ENCODE measurements at regions not wholly inside any gene's neighbourhood (a gene's known extent, or its start where the extent isn't known, plus 50 kb on each side); places are given as distances from the start of the nearest gene placed in this dataset.
"Not testable (repeated sequence)": the region's sequence is repeated elsewhere in the genome, so short reads cannot be mapped to it uniquely, and the experiment has no call there.

- no peak for DNase-seq
These were observed 61.5 kb downstream of the RPUSD4 start for GRCh38 chr11:126149759-126150625.

DNA sequence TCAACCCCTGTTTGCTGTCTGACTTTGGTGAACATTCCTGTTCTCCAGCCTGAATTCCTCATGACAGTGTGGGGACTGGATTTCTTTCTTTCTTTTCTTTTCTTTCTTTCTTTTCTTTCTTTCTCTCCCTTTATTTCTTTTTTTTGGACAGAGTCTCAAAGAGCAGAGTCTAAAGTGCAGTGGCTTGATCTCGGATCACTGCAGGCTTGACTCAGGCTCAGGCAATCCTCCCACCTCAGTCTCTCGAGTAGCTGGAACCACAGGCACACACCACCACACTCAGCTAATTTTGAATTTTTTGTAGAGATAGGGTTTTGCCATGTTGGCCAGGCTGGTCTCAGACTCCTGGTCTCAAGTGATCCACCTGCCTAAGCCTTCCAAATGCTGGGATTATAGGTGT lies 63.1 kb downstream of the RPUSD4 start:
- no peak for DNase-seq

- DNase-seq, result no peak
These were observed 64.0 kb downstream of the RPUSD4 start for GRCh38 chr11:126147208-126148111.

DNA sequence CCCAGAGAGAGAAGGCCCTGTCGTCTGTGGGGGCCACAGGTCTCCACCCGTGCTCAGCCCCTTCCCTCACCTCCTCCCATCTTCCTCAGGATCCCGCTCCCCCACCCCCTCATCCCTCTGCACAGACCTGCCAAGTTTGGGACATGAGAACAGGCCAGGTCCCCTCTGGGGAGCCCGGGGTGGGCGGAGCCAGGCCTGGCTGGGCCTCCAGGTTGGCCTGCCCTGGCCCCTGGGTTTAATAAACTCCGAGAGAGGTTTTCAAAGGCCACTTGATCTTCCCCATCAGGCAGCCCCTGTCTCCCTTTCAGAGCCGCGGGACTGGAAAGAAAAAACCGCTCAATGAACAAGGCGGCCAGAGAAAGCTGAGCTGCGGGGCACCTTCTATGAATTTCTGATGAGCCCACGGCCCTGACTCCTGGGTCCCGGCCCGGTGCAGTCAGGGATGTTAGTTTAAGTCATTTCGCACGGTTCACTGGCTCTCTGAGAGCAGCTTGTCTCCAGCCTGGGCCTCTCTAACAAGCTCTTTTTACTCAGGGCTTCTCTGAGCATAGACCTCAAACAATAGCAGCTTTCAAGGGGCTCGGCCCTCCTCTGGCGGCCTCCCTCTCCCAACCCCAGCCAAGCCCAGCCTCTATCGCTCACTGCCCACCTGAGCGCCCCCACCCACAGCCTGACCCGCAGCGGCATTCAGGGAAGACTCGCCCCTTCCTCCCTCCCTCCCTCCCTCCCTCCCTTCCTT lies 64.8 kb downstream of the RPUSD4 start:
- DNase-seq, result peak; percentile 39

DNA sequence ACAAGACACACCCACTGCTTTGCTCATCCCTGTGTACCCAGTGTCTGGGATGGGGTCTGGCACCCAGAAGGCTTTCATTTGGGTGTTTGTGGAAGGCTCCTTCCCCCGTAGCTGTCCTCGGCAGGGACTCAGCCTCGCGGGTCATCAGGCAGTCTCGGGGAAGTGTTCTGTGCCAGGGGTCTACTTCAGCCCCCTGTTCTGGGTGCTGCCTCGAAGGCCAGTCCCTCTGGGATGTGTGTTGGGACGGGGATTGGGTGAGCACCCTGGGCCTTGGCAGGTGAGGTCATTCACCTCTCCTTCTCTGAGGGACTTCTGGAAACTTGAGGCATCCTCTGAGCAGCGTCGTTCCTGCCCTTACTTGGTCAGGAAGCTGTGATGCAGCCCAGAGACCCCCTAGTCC lies 65.5 kb downstream of the RPUSD4 start:
- no peak for DNase-seq

GRCh38 chr11:126143491-126143890 lies 68.0 kb downstream of the RPUSD4 start:
- not testable (repeated sequence) for DNase-seq

DNA sequence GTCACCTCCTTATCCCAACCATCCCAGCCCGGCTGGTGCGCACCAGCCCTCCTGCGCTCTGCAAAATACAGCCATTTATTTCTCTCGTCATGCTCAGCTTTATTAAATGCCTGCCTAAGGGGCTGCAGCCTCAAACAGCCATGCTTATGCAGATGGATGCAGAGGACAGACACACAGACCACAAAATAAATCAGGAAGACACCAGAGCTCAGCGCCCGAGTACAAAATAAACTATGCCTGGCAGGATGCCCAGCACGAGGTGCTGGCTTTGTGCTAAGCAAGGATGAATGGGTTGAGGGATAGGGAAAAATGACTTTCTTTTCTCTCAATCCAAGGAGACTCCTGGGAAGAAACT lies 70.5 kb downstream of the RPUSD4 start:
- no peak for DNase-seq

- no peak for DNase-seq
These were observed 71.1 kb downstream of the RPUSD4 start for GRCh38 chr11:126140201-126140925.

GRCh38 chr11:126139111-126140091 lies 72.0 kb downstream of the RPUSD4 start:
- DNase-seq, result no peak

- no peak for DNase-seq
These were observed 72.8 kb downstream of the RPUSD4 start for GRCh38 chr11:126138636-126139035.

DNA sequence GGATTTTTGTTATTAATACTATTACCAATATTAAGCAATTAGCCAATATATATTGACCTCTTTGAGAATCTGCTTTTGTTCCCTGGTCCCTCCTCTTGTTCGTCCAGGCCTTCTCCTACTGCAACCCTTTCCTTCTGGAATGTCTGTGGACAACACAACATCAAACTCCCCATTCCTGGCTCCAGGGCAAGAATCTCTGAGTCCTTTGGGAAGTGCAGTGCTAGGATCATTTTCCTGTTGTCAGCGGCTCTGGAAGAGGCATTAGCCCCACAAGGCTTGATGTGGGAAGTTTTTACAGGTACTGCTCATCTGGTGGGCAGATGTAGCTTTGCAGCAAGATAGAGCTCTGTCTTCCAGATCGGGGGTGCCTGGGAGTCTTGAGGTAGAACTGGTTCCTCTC lies 74.3 kb downstream of the RPUSD4 start:
- no peak for DNase-seq

DNA sequence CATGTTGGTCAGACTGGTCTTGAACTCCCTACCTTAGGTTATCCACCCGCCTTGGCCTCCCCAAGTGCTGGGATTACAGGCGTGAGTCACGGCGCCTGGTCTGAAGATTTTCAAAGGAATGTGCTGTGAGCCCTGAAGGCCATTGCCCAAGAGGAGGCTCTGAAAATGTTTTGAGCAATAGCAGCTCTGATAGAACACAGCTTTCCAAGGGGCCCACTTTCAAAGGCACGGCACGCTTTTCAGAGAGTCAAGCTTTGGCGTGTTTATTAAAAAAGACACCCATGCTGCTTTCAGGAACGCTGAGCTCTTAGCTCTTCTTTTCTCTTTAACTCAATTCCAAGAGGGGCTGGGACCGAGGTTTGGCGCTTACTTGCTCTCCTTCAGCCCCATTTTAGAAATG lies 73.8 kb upstream of the CDON start:
- no peak for DNase-seq

DNA sequence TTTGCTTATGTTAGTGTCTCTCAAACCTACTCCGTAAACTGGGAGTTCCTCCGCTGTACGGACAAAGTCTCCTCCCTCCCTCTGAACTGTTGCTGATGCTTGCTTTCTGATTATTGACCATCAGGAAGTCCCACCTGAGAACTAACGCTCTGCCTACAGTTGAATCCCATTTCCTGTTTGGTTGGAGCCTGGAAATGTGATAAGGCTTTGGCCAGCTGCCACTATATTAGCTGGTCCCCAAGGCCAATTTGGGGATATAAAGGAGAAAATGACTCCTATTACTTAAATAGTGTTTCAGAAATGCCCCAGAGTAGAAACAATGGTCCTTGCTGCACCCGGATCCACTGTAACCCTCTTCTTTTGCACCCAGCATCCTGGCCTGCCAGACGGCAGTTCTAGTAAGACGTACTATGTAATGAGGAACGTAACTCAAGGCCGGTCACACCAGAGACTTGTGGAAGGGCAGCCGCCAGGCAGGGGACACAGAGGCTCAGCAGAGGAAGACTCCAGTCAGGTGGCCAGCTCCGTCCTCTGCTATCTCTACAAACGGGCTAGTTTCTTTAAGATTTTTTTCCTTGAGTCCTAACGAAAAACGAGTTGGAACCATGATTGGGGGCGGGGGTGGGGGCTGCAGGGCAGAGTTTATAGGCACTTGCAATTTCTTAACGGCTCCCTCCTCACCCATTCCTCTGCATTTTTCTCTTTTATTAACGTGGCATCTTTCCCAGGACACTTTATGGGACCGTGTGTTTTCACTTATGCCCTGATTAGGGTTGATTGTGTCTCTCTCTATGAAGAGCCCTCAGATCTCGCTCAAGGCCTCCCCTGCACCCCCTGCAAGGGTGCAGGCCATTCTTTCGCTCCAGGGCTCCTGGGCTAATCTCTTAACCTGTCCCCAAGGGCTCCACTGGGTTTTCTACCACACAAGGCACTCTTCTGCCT lies 72.8 kb upstream of the CDON start:
- no peak for DNase-seq

- DNase-seq, result no peak
These were observed 71.9 kb upstream of the CDON start for GRCh38 chr11:126134461-126135155.

DNA sequence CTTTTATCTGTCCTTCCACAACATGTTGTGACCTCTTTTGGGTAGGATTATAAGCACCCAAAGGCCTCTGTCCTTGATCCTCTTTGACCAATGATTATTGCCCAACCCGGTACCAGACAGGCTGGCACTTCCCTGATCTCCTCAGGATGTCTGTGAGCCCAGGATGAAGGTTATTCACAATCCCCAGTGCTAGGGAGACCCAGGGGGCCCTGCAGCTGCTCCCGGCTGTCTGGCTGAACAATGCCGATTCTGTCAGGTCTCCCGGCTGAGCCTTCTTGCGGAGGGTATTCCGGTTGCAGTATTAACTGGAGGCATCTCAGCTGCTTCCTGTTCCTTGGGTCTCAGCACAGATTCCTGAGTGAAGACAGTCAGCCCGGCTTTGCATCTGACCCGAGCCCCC lies 71.2 kb upstream of the CDON start:
- no peak for DNase-seq

GRCh38 chr11:126132319-126132718 lies 69.7 kb upstream of the CDON start:
- DNase-seq, result no peak

DNA sequence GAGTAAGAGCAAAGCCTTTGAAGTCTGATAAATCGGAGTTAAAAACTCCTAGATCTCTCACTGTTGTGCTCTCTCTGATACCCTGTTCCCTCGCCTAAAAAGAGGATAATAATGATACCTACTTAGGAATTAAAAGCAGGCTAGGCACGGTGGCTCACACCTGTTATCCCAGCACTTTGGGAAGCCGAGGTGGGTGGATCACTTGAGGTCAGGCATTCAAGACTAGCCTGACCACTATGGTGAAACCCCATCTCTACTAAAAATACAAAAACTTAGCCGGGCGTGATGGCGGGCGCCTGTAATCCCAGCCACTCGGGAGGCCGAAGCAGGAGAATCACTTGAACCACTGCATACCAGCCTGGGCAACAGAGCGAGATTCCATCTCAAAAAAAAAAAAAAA lies 68.1 kb upstream of the CDON start:
- not testable (repeated sequence) for DNase-seq

GRCh38 chr11:126129727-126130671 lies 67.3 kb upstream of the CDON start:
- no peak for DNase-seq

All from NCI-H1436 (cell line).